Mammary epithelial cell (primary cell): ENCODE measurements at regions not wholly inside any gene's neighbourhood (a gene's known extent, or its start where the extent isn't known, plus 50 kb on each side); places are given as distances from the start of the nearest gene placed in this dataset.

Experiments
- CTCF ChIP-seq, 2 donors: IDR thresholded peaks in 1 of 2; conservative IDR thresholded peaks in 1 of 2; 2 replicates each; pipeline ENCODE4 v1.5.1; 2011 to 2012; ENCODE audit warnings: inconsistent platforms in 2 of 2, low read length in 2 of 2, mild to moderate bottlenecking in 2 of 2, control low read depth in 1 of 2, low read depth in 1 of 2; ENCODE audit not compliant: insufficient read depth in 1 of 2; ENCODE audit errors: extremely low read depth in 1 of 2
- EZH2 ChIP-seq: IDR thresholded peaks from 2 replicates; pipeline ENCODE4 v1.6.1; 2012; ENCODE audit warnings: low read length, inconsistent platforms, borderline replicate concordance

DNA sequence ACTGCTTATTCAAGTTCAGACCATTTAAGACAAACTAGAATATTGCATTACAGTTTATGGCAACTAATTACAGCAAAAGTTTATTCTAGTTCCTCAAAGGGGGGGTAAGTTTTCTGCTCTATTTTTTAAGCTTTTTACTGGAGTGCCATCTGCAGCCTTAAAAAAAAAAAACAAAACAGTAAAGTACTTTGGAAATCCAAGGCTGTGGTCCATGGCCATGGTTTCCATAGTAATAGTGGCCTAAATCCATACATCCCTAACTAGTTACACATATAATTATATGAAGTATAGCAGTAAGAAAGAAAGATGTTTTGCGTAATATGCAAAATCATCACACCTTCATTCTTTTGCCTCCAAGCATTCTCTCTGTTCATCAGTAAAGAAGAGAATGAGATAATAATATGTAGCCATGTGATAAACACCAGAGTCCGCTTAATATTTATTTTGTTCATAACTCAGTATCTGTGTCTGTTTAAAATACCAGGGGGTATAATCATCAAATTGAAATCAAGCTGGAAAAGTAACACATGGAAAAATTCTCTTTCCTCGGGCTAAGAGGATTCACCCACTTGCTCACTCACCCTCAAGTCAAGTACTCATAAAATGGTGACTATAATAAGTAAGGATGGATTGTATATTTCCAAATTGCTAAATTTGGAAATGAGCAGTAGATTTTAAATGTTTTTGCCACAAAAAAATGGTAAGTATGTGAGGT lies 301.1 kb upstream of the RND3 start:
- TF ChIP-seq CTCF (conservative IDR thresholded peaks at IDR 0.05 in 1 of 2, IDR thresholded peaks at IDR 0.05 in 1 of 2; ENCODE audit: extremely low read depth in 1 of 2, insufficient read depth in 1 of 2, low read depth in 1 of 2, low read length in 2 of 2): no peak
- TF ChIP-seq EZH2: no peak
